PC-9 (cell line): ENCODE measurements at regions not wholly inside any gene's neighbourhood (a gene's known extent, or its start where the extent isn't known, plus 50 kb on each side); places are given as distances from the start of the nearest gene placed in this dataset.

Experiments
- BruUV-seq: library from RNA; stranded (reverse); fragments of 400-500 nt; replicated peaks from 2 replicates; lab custom pipeline; 2021; lab: Mats Ljungman, UMichigan
- CTCF ChIA-PET: fragments of 300-600 bp; sonication (Branson Sonifier 250); formaldehyde crosslinking; loops from one replicate; lab custom pipeline; 2022; ENCODE audit warnings: antibody characterized with exemption; lab: Charles Lee
- POLR2A ChIA-PET: fragments of 300-600 bp; sonication (Branson Sonifier 250); formaldehyde crosslinking; loops from one replicate; lab custom pipeline; 2022; ENCODE audit warnings: antibody characterized with exemption; ENCODE audit not compliant: unreplicated experiment; lab: Charles Lee
- DNase-seq, 2 experiments: peaks; one replicate each; pipeline versions ENCODE4 v3.0.0 to v3.0.0-alpha.2; 2015 to 2022; ENCODE audit warnings: mixed read lengths in 1 of 2
- H2AFZ ChIP-seq: fragments of 200-600 bp; sonication (generic); 2 replicates; pipeline ENCODE4 v1.8.1; 2017; ENCODE audit warnings: antibody characterized with exemption
- H3F3A ChIP-seq: fragments of 200-600 bp; sonication (generic); 2 replicates; pipeline ENCODE4 v1.8.1; 2017; ENCODE audit warnings: antibody characterized with exemption, mild to moderate bottlenecking, low read depth; ENCODE audit not compliant: insufficient read depth
- H3K27ac ChIP-seq: fragments of 200-600 bp; sonication (generic); 2 replicates; pipeline ENCODE4 v1.6.1; 2016; ENCODE audit warnings: mixed run types
- H3K27me3 ChIP-seq: fragments of 200-600 bp; sonication (generic); 2 replicates; pipeline ENCODE4 v1.6.1; 2016; ENCODE audit warnings: low read depth, mixed run types; ENCODE audit not compliant: insufficient read depth
- H3K36me3 ChIP-seq: fragments of 200-600 bp; sonication (generic); 2 replicates; pipeline ENCODE4 v1.6.1; 2016; ENCODE audit warnings: low read depth, mixed run types
- H3K4me1 ChIP-seq: fragments of 200-600 bp; sonication (generic); replicated peaks from 2 replicates; pipeline ENCODE4 v1.6.1; 2016; ENCODE audit warnings: mixed run types; ENCODE audit not compliant: insufficient read depth
- H3K4me2 ChIP-seq: fragments of 200-600 bp; sonication (generic); 2 replicates; pipeline ENCODE4 v1.6.1; 2017; ENCODE audit warnings: mixed run types
- H3K4me3 ChIP-seq: fragments of 200-600 bp; sonication (generic); 2 replicates; pipeline ENCODE4 v1.6.1; 2016; ENCODE audit warnings: mixed run types
- H3K79me2 ChIP-seq: fragments of 200-600 bp; sonication (generic); 2 replicates; pipeline ENCODE4 v1.6.1; 2017; ENCODE audit warnings: low read depth, mixed run types
- H3K9me2 ChIP-seq: fragments of 200-600 bp; sonication (generic); 2 replicates; pipeline ENCODE4 v1.8.1; 2017; ENCODE audit warnings: mild to moderate bottlenecking; ENCODE audit not compliant: insufficient read depth
- H3K9me3 ChIP-seq: fragments of 200-600 bp; sonication (generic); 2 replicates; pipeline ENCODE4 v1.8.1; 2016; ENCODE audit warnings: low read depth; ENCODE audit not compliant: insufficient read depth
- H4K20me1 ChIP-seq: fragments of 200-600 bp; sonication (generic); 2 replicates; pipeline ENCODE4 v1.8.1; 2017; ENCODE audit not compliant: insufficient read depth
- EZH2 ChIP-seq: fragments of 200-600 bp; sonication (generic); IDR thresholded peaks from 2 replicates; pipeline ENCODE4 v1.8.0; 2017; ENCODE audit warnings: antibody characterized with exemption, low read depth
- intact Hi-C: fragments of 100-400 bp; cut with micrococcal nuclease; formaldehyde crosslinking; loops from one replicate; pipeline ENCODE4 v1.10.0; 2022; ENCODE audit not compliant: unreplicated experiment
- TF ChIP-seq, protein P1 (sequence below): fragments of 200-600 bp; sonication (generic); conservative IDR thresholded peaks from 2 replicates; pipeline ENCODE4 v1.6.1; 2017; ENCODE audit warnings: mixed run types, antibody characterized with exemption, mild to moderate bottlenecking, moderate library complexity

DNA sequence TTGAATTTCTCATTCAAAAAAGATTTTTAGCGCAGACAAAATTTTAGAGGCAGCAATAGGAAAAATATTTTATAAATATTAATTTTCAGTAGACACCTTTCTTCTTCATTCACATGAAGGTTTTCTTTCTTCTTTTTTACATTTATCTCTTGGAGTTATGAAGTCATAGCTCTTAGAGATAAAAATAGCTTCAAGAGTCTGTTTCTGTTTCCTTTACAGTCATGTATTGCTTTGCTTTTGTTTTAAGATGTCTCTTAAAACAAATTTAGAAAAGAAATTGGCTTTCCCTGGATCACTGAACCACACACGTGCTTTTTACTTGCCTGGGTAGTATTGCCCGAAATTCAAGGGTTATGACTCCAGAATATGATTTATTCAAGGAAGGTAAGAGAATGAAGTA is 369.9 kb upstream of the LRRC7 start:
- H3F3A ChIP-seq, result no peaks in the 10 kb centered on the region
- H3K9me3 ChIP-seq, result no peaks in the 10 kb centered on the region
- ChIA-PET POLR2A (no interaction called here), CTCF (no interaction called here)
- no peak overlapping the region for H3K27ac ChIP-seq
- H3K9me2 ChIP-seq, result peaks cover 9% of the 10 kb centered on the region; the same call in 1 of the 2 replicates
- no peaks in the 10 kb centered on the region for H4K20me1 ChIP-seq
- H3K4me2 ChIP-seq, result no peak overlapping the region
- no peak for DNase-seq
- no peak overlapping the region for H3K4me3 ChIP-seq
- no peaks in the 10 kb centered on the region for H3K4me1 ChIP-seq
- intact Hi-C loops, result no loop called here
- H3K27me3 ChIP-seq, result no peaks in the 10 kb centered on the region
- BruUV-seq, result no TSS peak
- no peak overlapping the region for H2AFZ ChIP-seq
- TF ChIP-seq EZH2, result no peak
- TF ChIP-seq, protein P1, sequence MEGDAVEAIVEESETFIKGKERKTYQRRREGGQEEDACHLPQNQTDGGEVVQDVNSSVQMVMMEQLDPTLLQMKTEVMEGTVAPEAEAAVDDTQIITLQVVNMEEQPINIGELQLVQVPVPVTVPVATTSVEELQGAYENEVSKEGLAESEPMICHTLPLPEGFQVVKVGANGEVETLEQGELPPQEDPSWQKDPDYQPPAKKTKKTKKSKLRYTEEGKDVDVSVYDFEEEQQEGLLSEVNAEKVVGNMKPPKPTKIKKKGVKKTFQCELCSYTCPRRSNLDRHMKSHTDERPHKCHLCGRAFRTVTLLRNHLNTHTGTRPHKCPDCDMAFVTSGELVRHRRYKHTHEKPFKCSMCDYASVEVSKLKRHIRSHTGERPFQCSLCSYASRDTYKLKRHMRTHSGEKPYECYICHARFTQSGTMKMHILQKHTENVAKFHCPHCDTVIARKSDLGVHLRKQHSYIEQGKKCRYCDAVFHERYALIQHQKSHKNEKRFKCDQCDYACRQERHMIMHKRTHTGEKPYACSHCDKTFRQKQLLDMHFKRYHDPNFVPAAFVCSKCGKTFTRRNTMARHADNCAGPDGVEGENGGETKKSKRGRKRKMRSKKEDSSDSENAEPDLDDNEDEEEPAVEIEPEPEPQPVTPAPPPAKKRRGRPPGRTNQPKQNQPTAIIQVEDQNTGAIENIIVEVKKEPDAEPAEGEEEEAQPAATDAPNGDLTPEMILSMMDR, result no peak
- no peaks in the 10 kb centered on the region for H3K36me3 ChIP-seq
- H3K79me2 ChIP-seq, result no peaks in the 10 kb centered on the region

GRCh38 chr1:69201716-69202115 is 366.0 kb upstream of the LRRC7 start:
- Histone ChIP-seq H3K36me3 (no peaks in the 10 kb centered on the region), H3K27me3 (no peaks in the 10 kb centered on the region), H3K4me3 (no peak overlapping the region), H3K4me1 (no peaks in the 10 kb centered on the region), H3K27ac (no peak overlapping the region), H3K4me2 (no peak overlapping the region), H4K20me1 (no peaks in the 10 kb centered on the region), H3F3A (no peaks in the 10 kb centered on the region), H3K79me2 (no peaks in the 10 kb centered on the region), H2AFZ (no peak overlapping the region), H3K9me3 (no peaks in the 10 kb centered on the region), H3K9me2 (peaks cover 4% of the 10 kb centered on the region; the same call in 1 of the 2 replicates)
- ChIA-PET CTCF (no interaction called here), POLR2A (no interaction called here)
- TF ChIP-seq EZH2, result no peak
- TF ChIP-seq, protein P1, result no peak
- DNase-seq, result no peak
- BruUV-seq, result no TSS peak
- intact Hi-C loops, result no loop called here

DNA sequence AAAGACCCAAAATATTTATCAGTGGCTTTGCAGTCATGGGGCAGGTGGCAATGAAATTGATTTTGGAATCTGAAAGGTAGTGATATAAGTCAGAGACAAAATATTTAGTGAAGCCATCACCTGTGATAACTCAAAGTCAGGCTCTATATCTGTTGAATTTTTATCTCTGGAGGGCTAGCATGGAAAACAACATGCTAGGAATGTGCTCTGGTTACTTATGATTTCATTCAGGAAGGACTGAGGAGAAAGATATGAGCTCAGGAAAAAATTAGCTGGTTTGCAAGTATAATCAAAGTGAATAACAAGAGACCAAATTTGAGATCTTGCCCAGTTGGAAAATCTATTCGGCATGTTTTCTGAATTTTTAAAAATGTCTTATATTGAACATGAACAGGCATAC is 364.6 kb upstream of the LRRC7 start:
- no peak for TF ChIP-seq EZH2
- TF ChIP-seq, protein P1, result no peak
- no peaks in the 10 kb centered on the region for H3K9me3 ChIP-seq
- no TSS peak for BruUV-seq
- H3K79me2 ChIP-seq, result no peaks in the 10 kb centered on the region
- no peaks in the 10 kb centered on the region for H3K36me3 ChIP-seq
- intact Hi-C loops, result no loop called here
- H3K4me3 ChIP-seq, result no peak overlapping the region
- H3K27me3 ChIP-seq, result no peaks in the 10 kb centered on the region
- no peaks in the 10 kb centered on the region for H3K4me1 ChIP-seq
- CTCF ChIA-PET, result no interaction called here
- H4K20me1 ChIP-seq, result no peaks in the 10 kb centered on the region
- H3K9me2 ChIP-seq, result no peaks in the 10 kb centered on the region
- no peaks in the 10 kb centered on the region for H3F3A ChIP-seq
- POLR2A ChIA-PET, result no interaction called here
- no peak overlapping the region for H3K4me2 ChIP-seq
- DNase-seq, result no peak
- no peak overlapping the region for H3K27ac ChIP-seq
- no peak overlapping the region for H2AFZ ChIP-seq
